ENCODE measurements at regions not wholly inside any gene's neighbourhood (a gene's known extent, or its start where the extent isn't known, plus 50 kb on each side); places are given as distances from the start of the nearest gene placed in this dataset.

DNA sequence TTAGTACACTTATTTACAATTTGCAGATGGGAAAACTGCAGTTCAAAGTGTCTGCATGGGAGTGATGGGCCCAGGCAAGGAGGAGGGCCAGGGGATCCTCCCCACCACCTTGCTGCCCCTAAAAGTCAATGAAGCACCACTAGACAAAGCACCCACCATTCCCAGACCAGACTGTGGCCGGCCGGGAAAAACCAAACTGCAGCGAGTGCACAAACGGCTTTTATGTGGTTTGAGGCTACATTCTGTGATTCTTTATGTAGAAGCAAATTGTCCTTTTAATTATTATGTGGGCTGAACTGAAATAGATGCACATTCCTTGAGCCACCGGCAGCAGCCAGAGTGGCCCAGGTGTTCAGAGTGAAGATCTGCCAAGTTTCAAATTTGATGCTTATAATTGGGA is 585.3 kb upstream of the KLF4 start:
- no peak for TF ChIP-seq CTCF (IDR thresholded peaks at IDR 0.05; ENCODE audit: low read depth, low read length, missing control alignments)
- no peak for DNase-seq (ENCODE audit: low read depth)
- H3K4me3 ChIP-seq (ENCODE audit: low read depth, low read length): no peak overlapping the region
- in situ Hi-C loops (cut with HindIII; ENCODE audit: low sequenced_read_pairs): loop anchor here (5.0 kb wide), 1 partner anchor 598 kb away; no protein-coding TSS in a partner anchor

DNA sequence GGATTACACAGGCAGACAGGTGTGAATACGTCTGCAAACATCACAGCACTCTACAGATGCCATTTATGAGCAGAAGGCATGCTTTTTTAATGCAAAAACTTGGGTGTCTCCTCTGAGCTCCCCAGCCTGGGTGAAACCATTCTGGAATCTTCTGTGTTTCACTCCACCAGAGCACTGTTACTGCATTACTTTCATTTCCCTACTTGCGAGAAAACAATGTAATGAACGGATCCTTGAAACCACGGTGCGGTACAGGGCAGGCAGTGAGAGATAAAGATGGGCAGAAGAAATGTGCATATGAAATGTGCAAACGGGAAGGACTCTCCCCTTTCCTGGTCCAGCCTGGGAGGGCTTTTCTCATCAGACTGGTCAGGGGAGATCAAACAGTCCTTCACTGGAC is 584.3 kb upstream of the KLF4 start:
- no peak overlapping the region for H3K4me3 ChIP-seq (ENCODE audit: low read depth, low read length)
- DNase-seq (ENCODE audit: low read depth): no peak
- TF ChIP-seq CTCF (IDR thresholded peaks at IDR 0.05; ENCODE audit: low read depth, low read length, missing control alignments): no peak
- in situ Hi-C loops (cut with HindIII; ENCODE audit: low sequenced_read_pairs): no loop called here

GRCh38 chr9:108072740-108073139 is 583.2 kb upstream of the KLF4 start:
- H3K4me3 ChIP-seq (ENCODE audit: low read depth, low read length): no peak overlapping the region
- in situ Hi-C loops (cut with HindIII; ENCODE audit: low sequenced_read_pairs): no loop called here
- DNase-seq (ENCODE audit: low read depth): no peak
- TF ChIP-seq CTCF (IDR thresholded peaks at IDR 0.05; ENCODE audit: low read depth, low read length, missing control alignments): no peak

- H3K4me3 ChIP-seq (ENCODE audit: low read depth, low read length): no peak overlapping the region
- TF ChIP-seq CTCF (IDR thresholded peaks at IDR 0.05; ENCODE audit: low read depth, low read length, missing control alignments): no peak
- no peak for DNase-seq (ENCODE audit: low read depth)
- in situ Hi-C loops (cut with HindIII; ENCODE audit: low sequenced_read_pairs): no loop called here
Measured at GRCh38 chr9:108070861-108071260, 581.3 kb upstream of the KLF4 start.

GRCh38 chr9:108069991-108070390 is 580.4 kb upstream of the KLF4 start:
- DNase-seq (ENCODE audit: low read depth): no peak
- in situ Hi-C loops (cut with HindIII; ENCODE audit: low sequenced_read_pairs): no loop called here
- no peak overlapping the region for H3K4me3 ChIP-seq (ENCODE audit: low read depth, low read length)
- TF ChIP-seq CTCF (IDR thresholded peaks at IDR 0.05; ENCODE audit: low read depth, low read length, missing control alignments): no peak

DNA sequence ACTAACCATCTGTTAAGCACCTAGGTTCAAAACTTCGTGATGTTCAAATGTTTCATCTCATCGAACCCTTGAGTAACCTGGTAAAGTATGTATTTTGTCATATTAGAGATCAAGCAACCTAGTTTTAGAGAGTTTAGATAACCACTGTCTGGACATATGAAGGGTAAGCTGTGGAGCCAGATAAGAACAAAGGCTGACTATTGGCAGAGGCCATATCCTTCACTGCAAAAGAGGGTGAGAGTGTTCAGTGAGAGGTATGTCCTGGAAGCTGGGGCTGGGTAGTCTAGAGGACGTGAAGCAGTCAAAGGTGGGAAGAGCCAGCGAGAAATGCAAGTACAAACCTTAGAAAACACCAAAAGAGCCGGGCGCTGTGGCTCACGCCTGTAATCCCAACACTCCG is 573.1 kb upstream of the KLF4 start:
- no peak for TF ChIP-seq CTCF (IDR thresholded peaks at IDR 0.05; ENCODE audit: low read depth, low read length, missing control alignments)
- in situ Hi-C loops (cut with HindIII; ENCODE audit: low sequenced_read_pairs): no loop called here
- no peak overlapping the region for H3K4me3 ChIP-seq (ENCODE audit: low read depth, low read length)
- no peak for DNase-seq (ENCODE audit: low read depth)

- in situ Hi-C loops (cut with HindIII; ENCODE audit: low sequenced_read_pairs): no loop called here
- DNase-seq (ENCODE audit: low read depth): no peak
- H3K4me3 ChIP-seq (ENCODE audit: low read depth, low read length): no peak overlapping the region
- no peak for TF ChIP-seq CTCF (IDR thresholded peaks at IDR 0.05; ENCODE audit: low read depth, low read length, missing control alignments)
Measured at GRCh38 chr9:108060175-108060574, 570.6 kb upstream of the KLF4 start.

Measured in astrocyte of the cerebellum (primary cell).